ENCODE measurements at regions not wholly inside any gene's neighbourhood (a gene's known extent, or its start where the extent isn't known, plus 50 kb on each side); places are given as distances from the start of the nearest gene placed in this dataset.

GRCh38 chr1:5084676-5085075, 430.3 kb downstream of the AJAP1 start:
- H3K27ac ChIP-seq (ENCODE audit: low read length), result no peak overlapping the region

GRCh38 chr1:5067246-5067645, 412.8 kb downstream of the AJAP1 start:
- Histone ChIP-seq H3K4me3 (ENCODE audit: low read depth in 1 of 2, low read length in 2 of 2) (no peak overlapping the region), H3K36me3 (ENCODE audit: control insufficient read depth in 1 of 2, insufficient read depth in 2 of 2, low read length in 2 of 2) (no peaks in the 10 kb centered on the region), H3K27me3 (ENCODE audit: low read depth, low read length) (no peaks in the 10 kb centered on the region), H3K4me1 (ENCODE audit: control insufficient read depth in 1 of 2, insufficient read depth in 2 of 2, low read length in 2 of 2) (no peaks in the 10 kb centered on the region), H3K9me3 (ENCODE audit: control insufficient read depth in 1 of 2, low read length in 2 of 2) (peaks cover 0 to 10% of the 10 kb centered on the region in 2 donors), H3K27ac (ENCODE audit: low read length) (no peak overlapping the region)

More at GRCh38 chr1:5084676-5085075, 430.3 kb downstream of the AJAP1 start:
- Histone ChIP-seq H3K4me3 (ENCODE audit: low read depth in 1 of 2, low read length in 2 of 2) (no peak overlapping the region), H3K9me3 (ENCODE audit: control insufficient read depth in 1 of 2, low read length in 2 of 2) (no peaks in the 10 kb centered on the region), H3K27me3 (ENCODE audit: low read depth, low read length) (no peaks in the 10 kb centered on the region), H3K4me1 (ENCODE audit: control insufficient read depth in 1 of 2, insufficient read depth in 2 of 2, low read length in 2 of 2) (no peaks in the 10 kb centered on the region), H3K36me3 (ENCODE audit: control insufficient read depth in 1 of 2, insufficient read depth in 2 of 2, low read length in 2 of 2) (no peaks in the 10 kb centered on the region)

- H3K4me1 ChIP-seq (ENCODE audit: control insufficient read depth in 1 of 2, insufficient read depth in 2 of 2, low read length in 2 of 2), result no peaks in the 10 kb centered on the region
- H3K36me3 ChIP-seq (ENCODE audit: control insufficient read depth in 1 of 2, insufficient read depth in 2 of 2, low read length in 2 of 2), result no peaks in the 10 kb centered on the region
- H3K27me3 ChIP-seq (ENCODE audit: low read depth, low read length), result no peaks in the 10 kb centered on the region
- no peak overlapping the region for H3K27ac ChIP-seq (ENCODE audit: low read length)
- H3K4me3 ChIP-seq (ENCODE audit: low read depth in 1 of 2, low read length in 2 of 2), result no peak overlapping the region
- H3K9me3 ChIP-seq (ENCODE audit: control insufficient read depth in 1 of 2, low read length in 2 of 2), result peaks cover 0 to 10% of the 10 kb centered on the region in 2 donors
Measured at GRCh38 chr1:5053744-5054143, 399.3 kb downstream of the AJAP1 start.

- no peak overlapping the region for H3K27ac ChIP-seq (ENCODE audit: low read length)
- no peak overlapping the region for H3K4me3 ChIP-seq (ENCODE audit: low read depth in 1 of 2, low read length in 2 of 2)
- H3K9me3 ChIP-seq (ENCODE audit: control insufficient read depth in 1 of 2, low read length in 2 of 2), result peaks cover 0 to 3% of the 10 kb centered on the region in 2 donors
- no peaks in the 10 kb centered on the region for H3K4me1 ChIP-seq (ENCODE audit: control insufficient read depth in 1 of 2, insufficient read depth in 2 of 2, low read length in 2 of 2)
- no peaks in the 10 kb centered on the region for H3K27me3 ChIP-seq (ENCODE audit: low read depth, low read length)
- no peaks in the 10 kb centered on the region for H3K36me3 ChIP-seq (ENCODE audit: control insufficient read depth in 1 of 2, insufficient read depth in 2 of 2, low read length in 2 of 2)
Measured at GRCh38 chr1:5029136-5029535, 374.7 kb downstream of the AJAP1 start.

GRCh38 chr1:5012249-5012648, 357.8 kb downstream of the AJAP1 start:
- no peaks in the 10 kb centered on the region for H3K4me1 ChIP-seq (ENCODE audit: control insufficient read depth in 1 of 2, insufficient read depth in 2 of 2, low read length in 2 of 2)
- no peak overlapping the region for H3K27ac ChIP-seq (ENCODE audit: low read length)
- H3K4me3 ChIP-seq (ENCODE audit: low read depth in 1 of 2, low read length in 2 of 2), result no peak overlapping the region
- H3K9me3 ChIP-seq (ENCODE audit: control insufficient read depth in 1 of 2, low read length in 2 of 2), result no peaks in the 10 kb centered on the region
- no peaks in the 10 kb centered on the region for H3K36me3 ChIP-seq (ENCODE audit: control insufficient read depth in 1 of 2, insufficient read depth in 2 of 2, low read length in 2 of 2)
- peaks cover 3% of the 10 kb centered on the region for H3K27me3 ChIP-seq (ENCODE audit: low read depth, low read length)

GRCh38 chr1:5010656-5011055, 356.2 kb downstream of the AJAP1 start:
- Histone ChIP-seq H3K9me3 (ENCODE audit: control insufficient read depth in 1 of 2, low read length in 2 of 2) (no peaks in the 10 kb centered on the region), H3K4me3 (ENCODE audit: low read depth in 1 of 2, low read length in 2 of 2) (no peak overlapping the region), H3K27ac (ENCODE audit: low read length) (no peak overlapping the region), H3K4me1 (ENCODE audit: control insufficient read depth in 1 of 2, insufficient read depth in 2 of 2, low read length in 2 of 2) (no peaks in the 10 kb centered on the region), H3K27me3 (ENCODE audit: low read depth, low read length) (peaks cover 3% of the 10 kb centered on the region), H3K36me3 (ENCODE audit: control insufficient read depth in 1 of 2, insufficient read depth in 2 of 2, low read length in 2 of 2) (no peaks in the 10 kb centered on the region)

- peaks cover 3% of the 10 kb centered on the region for H3K27me3 ChIP-seq (ENCODE audit: low read depth, low read length)
- H3K36me3 ChIP-seq (ENCODE audit: control insufficient read depth in 1 of 2, insufficient read depth in 2 of 2, low read length in 2 of 2), result no peaks in the 10 kb centered on the region
- H3K27ac ChIP-seq (ENCODE audit: low read length), result no peak overlapping the region
- H3K9me3 ChIP-seq (ENCODE audit: control insufficient read depth in 1 of 2, low read length in 2 of 2), result no peaks in the 10 kb centered on the region
- H3K4me1 ChIP-seq (ENCODE audit: control insufficient read depth in 1 of 2, insufficient read depth in 2 of 2, low read length in 2 of 2), result no peaks in the 10 kb centered on the region
- H3K4me3 ChIP-seq (ENCODE audit: low read depth in 1 of 2, low read length in 2 of 2), result no peak overlapping the region
Measured at GRCh38 chr1:5010236-5010635, 355.8 kb downstream of the AJAP1 start.

GRCh38 chr1:5009376-5010065, 355.1 kb downstream of the AJAP1 start:
- Histone ChIP-seq H3K4me1 (ENCODE audit: control insufficient read depth in 1 of 2, insufficient read depth in 2 of 2, low read length in 2 of 2) (no peaks in the 10 kb centered on the region), H3K4me3 (ENCODE audit: low read depth in 1 of 2, low read length in 2 of 2) (no peak overlapping the region), H3K9me3 (ENCODE audit: control insufficient read depth in 1 of 2, low read length in 2 of 2) (no peaks in the 10 kb centered on the region), H3K36me3 (ENCODE audit: control insufficient read depth in 1 of 2, insufficient read depth in 2 of 2, low read length in 2 of 2) (no peaks in the 10 kb centered on the region), H3K27ac (ENCODE audit: low read length) (no peak overlapping the region), H3K27me3 (ENCODE audit: low read depth, low read length) (peaks cover 3% of the 10 kb centered on the region)

GRCh38 chr1:5005171-5005570, 350.8 kb downstream of the AJAP1 start:
- Histone ChIP-seq H3K27ac (ENCODE audit: low read length) (no peak overlapping the region), H3K4me3 (ENCODE audit: low read depth in 1 of 2, low read length in 2 of 2) (no peak overlapping the region), H3K9me3 (ENCODE audit: control insufficient read depth in 1 of 2, low read length in 2 of 2) (peaks cover 0 to 5% of the 10 kb centered on the region in 2 donors), H3K4me1 (ENCODE audit: control insufficient read depth in 1 of 2, insufficient read depth in 2 of 2, low read length in 2 of 2) (no peaks in the 10 kb centered on the region), H3K36me3 (ENCODE audit: control insufficient read depth in 1 of 2, insufficient read depth in 2 of 2, low read length in 2 of 2) (no peaks in the 10 kb centered on the region), H3K27me3 (ENCODE audit: low read depth, low read length) (peaks cover 3% of the 10 kb centered on the region)

GRCh38 chr1:5002676-5003075, 348.3 kb downstream of the AJAP1 start:
- no peaks in the 10 kb centered on the region for H3K36me3 ChIP-seq (ENCODE audit: control insufficient read depth in 1 of 2, insufficient read depth in 2 of 2, low read length in 2 of 2)
- no peak overlapping the region for H3K4me3 ChIP-seq (ENCODE audit: low read depth in 1 of 2, low read length in 2 of 2)
- no peaks in the 10 kb centered on the region for H3K27me3 ChIP-seq (ENCODE audit: low read depth, low read length)
- H3K9me3 ChIP-seq (ENCODE audit: control insufficient read depth in 1 of 2, low read length in 2 of 2), result peaks cover 0 to 5% of the 10 kb centered on the region in 2 donors
- no peaks in the 10 kb centered on the region for H3K4me1 ChIP-seq (ENCODE audit: control insufficient read depth in 1 of 2, insufficient read depth in 2 of 2, low read length in 2 of 2)
- no peak overlapping the region for H3K27ac ChIP-seq (ENCODE audit: low read length)

- no peaks in the 10 kb centered on the region for H3K27me3 ChIP-seq (ENCODE audit: low read depth, low read length)
- no peaks in the 10 kb centered on the region for H3K4me1 ChIP-seq (ENCODE audit: control insufficient read depth in 1 of 2, insufficient read depth in 2 of 2, low read length in 2 of 2)
- H3K36me3 ChIP-seq (ENCODE audit: control insufficient read depth in 1 of 2, insufficient read depth in 2 of 2, low read length in 2 of 2), result no peaks in the 10 kb centered on the region
- H3K27ac ChIP-seq (ENCODE audit: low read length), result no peak overlapping the region
- peaks cover 0 to 5% of the 10 kb centered on the region in 2 donors for H3K9me3 ChIP-seq (ENCODE audit: control insufficient read depth in 1 of 2, low read length in 2 of 2)
- no peak overlapping the region for H3K4me3 ChIP-seq (ENCODE audit: low read depth in 1 of 2, low read length in 2 of 2)
Measured at GRCh38 chr1:5001466-5001865, 347.1 kb downstream of the AJAP1 start.

- H3K4me3 ChIP-seq (ENCODE audit: low read depth in 1 of 2, low read length in 2 of 2), result no peak overlapping the region
- no peaks in the 10 kb centered on the region for H3K27me3 ChIP-seq (ENCODE audit: low read depth, low read length)
- H3K36me3 ChIP-seq (ENCODE audit: control insufficient read depth in 1 of 2, insufficient read depth in 2 of 2, low read length in 2 of 2), result no peaks in the 10 kb centered on the region
- H3K27ac ChIP-seq (ENCODE audit: low read length), result no peak overlapping the region
- no peaks in the 10 kb centered on the region for H3K4me1 ChIP-seq (ENCODE audit: control insufficient read depth in 1 of 2, insufficient read depth in 2 of 2, low read length in 2 of 2)
- H3K9me3 ChIP-seq (ENCODE audit: control insufficient read depth in 1 of 2, low read length in 2 of 2), result peaks cover 0 to 10% of the 10 kb centered on the region in 2 donors
Measured at GRCh38 chr1:4986306-4986705, 331.9 kb downstream of the AJAP1 start.

Data from muscle layer of duodenum (tissue), 2 donors.